Endothelial cell of umbilical vein (primary cell): ENCODE measurements at regions not wholly inside any gene's neighbourhood (a gene's known extent, or its start where the extent isn't known, plus 50 kb on each side); places are given as distances from the start of the nearest gene placed in this dataset.

Experiments used
- BruUV-seq: library from RNA; stranded (reverse); fragments of 400-500 nt; replicated peaks from 2 replicates; lab custom pipeline; 2021; lab: Mats Ljungman, UMichigan
- CTCF ChIA-PET: fragments of 300-600, 350-600 bp; sonication (Branson Sonifier 250); formaldehyde crosslinking; loops from one replicate; lab custom pipeline; 2021; ENCODE audit warnings: antibody characterized with exemption, inconsistent platforms; lab: Charles Lee
- POLR2A ChIA-PET: fragments of 300-600, 350-600 bp; sonication (Branson Sonifier 250); formaldehyde crosslinking; loops from one replicate; lab custom pipeline; 2021; ENCODE audit warnings: antibody characterized with exemption, inconsistent platforms; lab: Charles Lee
- DNase-seq: peaks from one replicate; pipeline ENCODE4 v3.0.0-alpha.2; 2011; ENCODE audit warnings: low read depth, low spot score
- FAIRE-seq: peaks from 2 replicates; lab custom pipeline; 2011; peaks lifted over from hg19 to GRCh38; lab: Jason Lieb, UNC
- H2AFZ ChIP-seq: 2 replicates; pipeline ENCODE4 v1.6.0; 2012; ENCODE audit warnings: low read depth, low read length, control low read depth, inconsistent platforms
- H3K27ac ChIP-seq: 2 replicates; pipeline ENCODE4 v1.5.1; 2011; ENCODE audit warnings: low read depth, mild to moderate bottlenecking, control low read depth, low read length, moderate library complexity; ENCODE audit not compliant: insufficient read depth
- H3K27me3 ChIP-seq, 2 experiments: 2 replicates each; pipeline versions ENCODE4 v1.6.0 to v1.6.1; 2011; ENCODE audit warnings: low read length in 2 of 2, mixed read lengths in 1 of 2; ENCODE audit not compliant: control insufficient read depth in 2 of 2, insufficient read depth in 2 of 2
- H3K36me3 ChIP-seq, 2 experiments: 2 replicates in 1 of 2; 3 replicates in 1 of 2; pipeline ENCODE4 v1.5.1; 2011; ENCODE audit warnings: low read length in 2 of 2, mild to moderate bottlenecking in 1 of 2, moderate library complexity in 1 of 2; ENCODE audit not compliant: control insufficient read depth in 2 of 2, insufficient read depth in 2 of 2; ENCODE audit errors: extremely low read depth in 1 of 2
- H3K4me1 ChIP-seq: 3 replicates; pipeline ENCODE4 v1.5.1; 2011; ENCODE audit warnings: mild to moderate bottlenecking, low read length; ENCODE audit not compliant: control insufficient read depth, insufficient read depth; ENCODE audit errors: extremely low read depth
- H3K4me2 ChIP-seq: 2 replicates; pipeline ENCODE4 v1.6.1; 2011; ENCODE audit warnings: low read length, control low read depth, mixed read lengths; ENCODE audit not compliant: insufficient read depth
- H3K4me3 ChIP-seq, 3 experiments: fragments of 200-600 bp in 1 of 3; sonication (generic), shearing (Covaris generic) in 1 of 3; replicated peaks in 1 of 3; 2 replicates each; pipeline ENCODE4 v1.5.1; 2011 to 2016; ENCODE audit warnings: control low read depth in 3 of 3, low read length in 3 of 3, mild to moderate bottlenecking in 2 of 3, inconsistent platforms in 1 of 3, low read depth in 1 of 3, moderate library complexity in 1 of 3; ENCODE audit not compliant: insufficient read depth in 1 of 3
- H3K79me2 ChIP-seq: 2 replicates; pipeline ENCODE4 v1.6.0; 2012; ENCODE audit warnings: low read length, inconsistent platforms; ENCODE audit not compliant: control insufficient read depth, insufficient read depth
- H3K9ac ChIP-seq: replicated peaks from 2 replicates; pipeline ENCODE3; 2011; ENCODE audit warnings: low read length, control low read depth; ENCODE audit not compliant: insufficient read depth; ENCODE audit errors: extremely low read depth
- H3K9me1 ChIP-seq: replicated peaks from 3 replicates; pipeline ENCODE4 v1.6.0; 2011; ENCODE audit warnings: mild to moderate bottlenecking, low read length; ENCODE audit not compliant: control insufficient read depth, insufficient read depth; ENCODE audit errors: extremely low read depth
- H3K9me3 ChIP-seq: replicated peaks from 2 replicates; pipeline ENCODE4 v1.5.1; 2012; ENCODE audit warnings: low read length, inconsistent platforms; ENCODE audit not compliant: control insufficient read depth, insufficient read depth
- H4K20me1 ChIP-seq: replicated peaks from 2 replicates; pipeline ENCODE3; 2011; ENCODE audit warnings: mild to moderate bottlenecking, low read length; ENCODE audit not compliant: control insufficient read depth, insufficient read depth; ENCODE audit errors: extremely low read depth
- EZH2 ChIP-seq: IDR thresholded peaks from 2 replicates; pipeline ENCODE4 v1.6.1; 2012; ENCODE audit warnings: borderline replicate concordance, low read depth, mild to moderate bottlenecking, moderate library complexity, low read length, inconsistent platforms; ENCODE audit not compliant: severe bottlenecking
- FOS ChIP-seq: IDR thresholded peaks from 2 replicates; pipeline ENCODE4 v1.6.1; 2011; ENCODE audit warnings: mild to moderate bottlenecking, low read length, moderate library complexity, borderline replicate concordance; ENCODE audit not compliant: insufficient read depth
- GATA2 ChIP-seq: IDR thresholded peaks from 2 replicates; pipeline ENCODE4 v1.7.0; 2011; ENCODE audit warnings: low read depth, mild to moderate bottlenecking, moderate library complexity, mixed read lengths, low read length; ENCODE audit not compliant: insufficient read length, insufficient read depth
- JUN ChIP-seq: IDR thresholded peaks from 2 replicates; pipeline ENCODE4 v1.6.1; 2011; ENCODE audit warnings: borderline replicate concordance, low read depth; ENCODE audit not compliant: insufficient read length, insufficient read depth
- MYC ChIP-seq: IDR thresholded peaks from one replicate; pipeline ENCODE4 v1.6.1; 2011; ENCODE audit warnings: mild to moderate bottlenecking, low read depth, low read length
- POLR2A ChIP-seq: IDR thresholded peaks from 2 replicates; pipeline ENCODE4 v1.6.1; 2012; ENCODE audit warnings: low read depth, mild to moderate bottlenecking, control low read depth, low read length
- POLR2AphosphoS5 ChIP-seq: IDR thresholded peaks from 2 replicates; pipeline ENCODE4 v1.6.1; 2012; ENCODE audit warnings: low read depth, mild to moderate bottlenecking, control low read depth, low read length, moderate library complexity; ENCODE audit not compliant: insufficient read depth
- dilution Hi-C: fragments of 300-500 bp; cut with MboI; formaldehyde crosslinking; loops from one replicate; pipeline ENCODE4 v1.15.0; 2019; ENCODE audit warnings: low sequenced_read_pairs; ENCODE audit not compliant: extremely low pct_ligation_motif_present
- intact Hi-C: fragments of 100-400 bp; cut with micrococcal nuclease; formaldehyde crosslinking; loops from one replicate; pipeline ENCODE4 v1.10.0; 2022
- TF ChIP-seq, protein P1 (sequence below), 2 donors: IDR thresholded peaks; 1 replicate in 1 of 2; 2 replicates in 1 of 2; pipeline ENCODE4 v1.5.1; 2011; ENCODE audit warnings: low read length in 2 of 2, mild to moderate bottlenecking in 2 of 2, moderate library complexity in 2 of 2, control low read depth in 1 of 2, inconsistent platforms in 1 of 2, low read depth in 1 of 2; ENCODE audit not compliant: insufficient read depth in 1 of 2; ENCODE audit errors: extremely low read depth in 1 of 2
- TF ChIP-seq, protein P2 (sequence below): IDR thresholded peaks from 2 replicates; pipeline ENCODE4 v1.6.1; 2011; ENCODE audit not compliant: insufficient read depth, insufficient read length

DNA sequence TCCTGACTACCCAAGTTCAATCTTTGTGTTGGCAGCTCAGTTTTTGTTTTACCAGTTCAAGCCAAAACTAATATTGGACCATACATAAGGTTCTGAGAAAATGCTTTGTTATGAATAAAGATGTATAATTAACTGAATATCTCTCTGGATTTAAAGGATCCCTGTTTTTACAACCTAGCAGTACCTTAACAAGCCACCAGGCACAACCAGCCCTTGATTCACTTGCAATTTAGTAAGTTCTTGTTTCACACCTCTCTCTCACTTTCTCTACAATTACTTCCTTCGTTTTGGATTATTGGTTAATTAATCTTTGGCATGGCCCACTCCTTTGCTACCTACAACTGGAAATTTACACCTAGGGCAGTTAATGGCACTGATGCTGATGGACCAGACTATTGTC lies 531.9 kb downstream of the SQOR start:
- DNase-seq: no peak
- Histone ChIP-seq H3K27ac (no peak overlapping the region), H3K36me3 (no peaks in the 10 kb centered on the region), H3K4me2 (no peak overlapping the region), H3K4me3 (no peak overlapping the region), H2AFZ (no peak overlapping the region), H3K4me1 (no peaks in the 10 kb centered on the region), H3K27me3 (no peaks in the 10 kb centered on the region), H3K9ac (no peak overlapping the region), H4K20me1 (no peaks in the 10 kb centered on the region), H3K9me1 (no peaks in the 10 kb centered on the region), H3K9me3 (no peaks in the 10 kb centered on the region), H3K79me2 (no peaks in the 10 kb centered on the region)
- POLR2A ChIA-PET: no interaction called here
- dilution Hi-C loops (no loop called here), intact Hi-C loops (no loop called here)
- no peak for FAIRE-seq
- TF ChIP-seq, protein P1, sequence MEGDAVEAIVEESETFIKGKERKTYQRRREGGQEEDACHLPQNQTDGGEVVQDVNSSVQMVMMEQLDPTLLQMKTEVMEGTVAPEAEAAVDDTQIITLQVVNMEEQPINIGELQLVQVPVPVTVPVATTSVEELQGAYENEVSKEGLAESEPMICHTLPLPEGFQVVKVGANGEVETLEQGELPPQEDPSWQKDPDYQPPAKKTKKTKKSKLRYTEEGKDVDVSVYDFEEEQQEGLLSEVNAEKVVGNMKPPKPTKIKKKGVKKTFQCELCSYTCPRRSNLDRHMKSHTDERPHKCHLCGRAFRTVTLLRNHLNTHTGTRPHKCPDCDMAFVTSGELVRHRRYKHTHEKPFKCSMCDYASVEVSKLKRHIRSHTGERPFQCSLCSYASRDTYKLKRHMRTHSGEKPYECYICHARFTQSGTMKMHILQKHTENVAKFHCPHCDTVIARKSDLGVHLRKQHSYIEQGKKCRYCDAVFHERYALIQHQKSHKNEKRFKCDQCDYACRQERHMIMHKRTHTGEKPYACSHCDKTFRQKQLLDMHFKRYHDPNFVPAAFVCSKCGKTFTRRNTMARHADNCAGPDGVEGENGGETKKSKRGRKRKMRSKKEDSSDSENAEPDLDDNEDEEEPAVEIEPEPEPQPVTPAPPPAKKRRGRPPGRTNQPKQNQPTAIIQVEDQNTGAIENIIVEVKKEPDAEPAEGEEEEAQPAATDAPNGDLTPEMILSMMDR (IDR thresholded peaks at IDR 0.05; ENCODE audit: extremely low read depth in 1 of 2, insufficient read depth in 1 of 2, low read depth in 1 of 2, low read length in 2 of 2): no peak
- TF ChIP-seq, protein P2, sequence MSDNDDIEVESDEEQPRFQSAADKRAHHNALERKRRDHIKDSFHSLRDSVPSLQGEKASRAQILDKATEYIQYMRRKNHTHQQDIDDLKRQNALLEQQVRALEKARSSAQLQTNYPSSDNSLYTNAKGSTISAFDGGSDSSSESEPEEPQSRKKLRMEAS: no peak
- TF ChIP-seq POLR2A (no peak), JUN (no peak), MYC (no peak), FOS (no peak), EZH2 (no peak), POLR2AphosphoS5 (no peak), GATA2 (no peak)
- CTCF ChIA-PET: no interaction called here
- no TSS peak for BruUV-seq
